HCT116 (cell line): ENCODE measurements at regions not wholly inside any gene's neighbourhood (a gene's known extent, or its start where the extent isn't known, plus 50 kb on each side); places are given as distances from the start of the nearest gene placed in this dataset.

ENCODE experiments used
- ATAC-seq: fragments of 200-7000 bp; cut with Tn5 transposase; 2 replicates; pipeline ENCODE4 v1.9.1; 2020; ENCODE audit warnings: mild to moderate bottlenecking, moderate library complexity
- BruUV-seq: library from RNA; stranded (reverse); fragments of 400-500 nt; replicated peaks from 2 replicates; lab custom pipeline; 2021; lab: Mats Ljungman, UMichigan
- CTCF ChIA-PET: fragments of 300-600 bp; sonication (Branson Sonifier 250); formaldehyde crosslinking; loops from one replicate; lab custom pipeline; 2021; ENCODE audit warnings: antibody characterized with exemption; lab: Charles Lee
- POLR2A ChIA-PET: fragments of 300-600, 350-600 bp; sonication (Branson Sonifier 250); formaldehyde crosslinking; loops from one replicate; lab custom pipeline; 2021; ENCODE audit warnings: antibody characterized with exemption; lab: Charles Lee
- RAD21 ChIA-PET, 2 experiments: fragments of 300-600 bp; sonication (Branson Sonifier 250); formaldehyde crosslinking; loops; one replicate each; lab custom pipeline; 2023; ENCODE audit warnings: low total read pairs in 2 of 2; ENCODE audit not compliant: uncharacterized antibody in 2 of 2, unreplicated experiment in 2 of 2, low non-redundant PET in 1 of 2; lab: Charles Lee
- DNase-seq: peaks from one replicate; pipeline ENCODE4 v3.0.0-alpha.2; 2010; ENCODE audit warnings: low read depth, low spot score
- H2AFZ ChIP-seq: fragments of 200-600 bp; shearing (Covaris generic), sonication (generic); 2 replicates; pipeline ENCODE4 v1.6.1; 2017; ENCODE audit warnings: low read depth, mixed run types, mixed read lengths, antibody characterized with exemption, low read length; ENCODE audit not compliant: poor library complexity, severe bottlenecking
- H3K27ac ChIP-seq: 2 replicates; pipeline ENCODE4 v1.5.1; 2012; ENCODE audit warnings: low read depth, low read length
- H3K27me3 ChIP-seq: fragments of 200-600 bp; sonication (generic); 2 replicates; pipeline ENCODE4 v1.6.1; 2016; ENCODE audit warnings: mixed run types, low read length, mixed read lengths; ENCODE audit not compliant: insufficient read depth
- H3K36me3 ChIP-seq, 2 experiments: fragments of 200-500 bp in 1 of 2; fragments of 200-600 bp in 1 of 2; sonication (Bioruptor generic) in 1 of 2; sonication (generic) in 1 of 2; 2 replicates each; pipeline versions ENCODE4 v1.5.1 to v1.6.1; 2014 to 2016; ENCODE audit warnings: low read length in 2 of 2, inconsistent platforms in 1 of 2, mixed read lengths in 1 of 2, mixed run types in 1 of 2; ENCODE audit not compliant: insufficient read depth in 2 of 2, control insufficient read depth in 1 of 2
- H3K4me1 ChIP-seq, 2 experiments: fragments of 200-600 bp in 1 of 2; sonication (generic) in 1 of 2; 2 replicates each; pipeline versions ENCODE4 v1.5.1 to v1.6.1; 2012 to 2017; ENCODE audit warnings: low read length in 2 of 2, inconsistent platforms in 1 of 2, mild to moderate bottlenecking in 1 of 2, mixed read lengths in 1 of 2, mixed run types in 1 of 2, moderate library complexity in 1 of 2; ENCODE audit not compliant: insufficient read depth in 2 of 2, control insufficient read depth in 1 of 2
- H3K4me2 ChIP-seq: fragments of 200-600 bp; sonication (generic); 2 replicates; pipeline ENCODE4 v1.6.1; 2017; ENCODE audit warnings: mixed run types, low read length, mixed read lengths
- H3K4me3 ChIP-seq, 2 experiments: fragments of 200-600 bp in 1 of 2; sonication (generic) in 1 of 2; replicated peaks in 1 of 2; 2 replicates each; pipeline ENCODE4 v1.5.1; 2011 to 2016; ENCODE audit warnings: low read length in 2 of 2, control low read depth in 1 of 2, low read depth in 1 of 2, mild to moderate bottlenecking in 1 of 2, mixed read lengths in 1 of 2, mixed run types in 1 of 2
- H3K79me2 ChIP-seq: fragments of 200-600 bp; sonication (generic); 2 replicates; pipeline ENCODE4 v1.6.1; 2017; ENCODE audit warnings: mild to moderate bottlenecking, mixed run types, low read length, moderate library complexity, mixed read lengths; ENCODE audit not compliant: insufficient read depth
- H3K9ac ChIP-seq: fragments of 200-600 bp; sonication (generic); 2 replicates; pipeline ENCODE4 v1.6.1; 2016; ENCODE audit warnings: low read length, mixed read lengths
- H3K9me2 ChIP-seq: fragments of 200-600 bp; sonication (generic), shearing (Covaris generic); 2 replicates; pipeline ENCODE4 v1.6.1; 2017; ENCODE audit warnings: mixed run types, mild to moderate bottlenecking, moderate library complexity; ENCODE audit not compliant: insufficient read depth
- H3K9me3 ChIP-seq, 2 experiments: fragments of 200-500 bp in 1 of 2; fragments of 200-600 bp in 1 of 2; sonication (Bioruptor generic) in 1 of 2; sonication (generic) in 1 of 2; 2 replicates each; pipeline ENCODE4 v1.6.1; 2014 to 2017; ENCODE audit warnings: low read length in 2 of 2, mixed read lengths in 2 of 2, inconsistent platforms in 1 of 2, low read depth in 1 of 2, mild to moderate bottlenecking in 1 of 2, mixed run types in 1 of 2, moderate library complexity in 1 of 2; ENCODE audit not compliant: control insufficient read depth in 1 of 2, insufficient read depth in 1 of 2
- H4K20me1 ChIP-seq: fragments of 200-600 bp; sonication (generic), shearing (Covaris generic); 2 replicates; pipeline ENCODE4 v1.6.1; 2017; ENCODE audit warnings: mixed run types, mild to moderate bottlenecking, moderate library complexity; ENCODE audit not compliant: insufficient read depth
- ATF3 ChIP-seq: IDR thresholded peaks from 2 replicates; pipeline ENCODE4 v1.6.1; 2012
- CBX3 ChIP-seq: IDR thresholded peaks from 2 replicates; pipeline ENCODE4 v1.6.1; 2012; ENCODE audit warnings: low read depth
- CEBPB ChIP-seq: IDR thresholded peaks from 2 replicates; pipeline ENCODE4 v1.6.1; 2012; ENCODE audit warnings: low read depth
- CTCF ChIP-seq, 3 experiments: fragments of 200-600 bp in 1 of 3; sonication (generic) in 1 of 3; IDR thresholded peaks in 2 of 3; conservative IDR thresholded peaks in 1 of 3; 2 replicates each; pipeline ENCODE4 v1.5.1; 2012 to 2017; ENCODE audit warnings: low read depth in 2 of 3, low read length in 2 of 3, antibody characterized with exemption in 1 of 3, borderline replicate concordance in 1 of 3, control low read depth in 1 of 3, mild to moderate bottlenecking in 1 of 3, mixed read lengths in 1 of 3, mixed run types in 1 of 3, moderate library complexity in 1 of 3; ENCODE audit not compliant: insufficient read depth in 1 of 3
- EGR1 ChIP-seq: IDR thresholded peaks from 2 replicates; pipeline ENCODE4 v1.6.1; 2012; ENCODE audit warnings: low read depth
- JUND ChIP-seq: IDR thresholded peaks from 2 replicates; pipeline ENCODE4 v1.6.1; 2012
- MAX ChIP-seq: IDR thresholded peaks from 2 replicates; pipeline ENCODE4 v1.6.1; 2012
- POLR2A ChIP-seq: IDR thresholded peaks from 2 replicates; pipeline ENCODE4 v1.7.0; 2011; ENCODE audit warnings: borderline replicate concordance; ENCODE audit not compliant: insufficient read depth, insufficient read length; ENCODE audit errors: extremely low read depth
- POLR2AphosphoS5 ChIP-seq: IDR thresholded peaks from 2 replicates; pipeline ENCODE4 v1.6.1; 2011; ENCODE audit warnings: mild to moderate bottlenecking, low read depth, low read length, moderate library complexity
- RAD21 ChIP-seq: IDR thresholded peaks from 2 replicates; pipeline ENCODE4 v1.6.1; 2012; ENCODE audit warnings: low read depth, mild to moderate bottlenecking
- REST ChIP-seq: IDR thresholded peaks from 2 replicates; pipeline ENCODE4 v1.6.1; 2012; ENCODE audit warnings: low read depth
- SP1 ChIP-seq: IDR thresholded peaks from 2 replicates; pipeline ENCODE4 v1.6.1; 2012; ENCODE audit warnings: low read depth
- SRF ChIP-seq: IDR thresholded peaks from 2 replicates; pipeline ENCODE4 v1.6.1; 2012; ENCODE audit warnings: low read depth
- TCF7L2 ChIP-seq: IDR thresholded peaks from 2 replicates; pipeline ENCODE4 v1.7.0; 2011; ENCODE audit warnings: borderline replicate concordance, inconsistent platforms; ENCODE audit not compliant: insufficient read depth, insufficient read length; ENCODE audit errors: extremely low read depth
- YY1 ChIP-seq: IDR thresholded peaks from 2 replicates; pipeline ENCODE4 v1.6.1; 2011; ENCODE audit warnings: low read length, low read depth, moderate library complexity, mild to moderate bottlenecking; ENCODE audit not compliant: insufficient replicate concordance; ENCODE audit errors: extremely low read depth
- ZBTB33 ChIP-seq: IDR thresholded peaks from 2 replicates; pipeline ENCODE4 v1.6.1; 2011; ENCODE audit warnings: mild to moderate bottlenecking, low read length, moderate library complexity; ENCODE audit not compliant: insufficient replicate concordance; ENCODE audit errors: extremely low read depth
- ZFX ChIP-seq: fragments of 450-650 bp; IDR thresholded peaks from 2 replicates; pipeline ENCODE4 v1.6.1; 2017
- ZNF274 ChIP-seq: fragments of 200-500 bp; sonication (Bioruptor generic); IDR thresholded peaks from 2 replicates; pipeline ENCODE4 v1.6.1; 2014; ENCODE audit warnings: mild to moderate bottlenecking, low read depth, low read length, inconsistent platforms
- intact Hi-C: fragments of 100-400 bp; cut with micrococcal nuclease; formaldehyde crosslinking; loops from 2 replicates; pipeline ENCODE4 v1.10.0; 2022

DNA sequence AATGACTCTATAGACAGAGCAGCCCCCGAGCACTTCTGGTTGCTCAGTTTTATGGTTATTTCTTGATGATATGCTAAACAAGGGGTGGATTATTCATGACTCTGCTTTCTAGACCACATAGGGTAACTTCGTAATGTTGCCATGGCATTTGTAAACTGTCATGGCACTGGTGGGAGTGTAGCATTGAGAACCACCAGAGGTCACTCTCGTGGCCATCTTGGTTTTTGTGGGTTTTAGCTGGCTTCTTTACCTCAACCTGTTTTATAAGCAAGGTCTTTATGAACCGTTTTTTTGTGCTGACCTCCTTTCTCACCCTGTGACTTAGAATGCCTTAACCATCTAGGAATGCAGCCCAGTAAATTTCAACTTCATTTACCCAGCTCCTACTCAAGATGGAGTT lies 1036.2 kb upstream of the FLRT2 start:
- Histone ChIP-seq H3K36me3 (no peaks in the 10 kb centered on the region), H3K9ac (no peak overlapping the region), H3K9me3 (peaks cover 14 to 39% of the 10 kb centered on the region in 2 experiments; a peak in 2 of 4 replicates), H4K20me1 (no peaks in the 10 kb centered on the region), H2AFZ (no peak overlapping the region), H3K79me2 (no peaks in the 10 kb centered on the region), H3K27ac (no peak overlapping the region), H3K4me1 (no peaks in the 10 kb centered on the region), H3K4me3 (no peak overlapping the region), H3K9me2 (no peaks in the 10 kb centered on the region), H3K27me3 (no peaks in the 10 kb centered on the region), H3K4me2 (no peak overlapping the region)
- TF ChIP-seq ZFX (no peak), CBX3 (no peak), MAX (no peak), CTCF (IDR thresholded peaks at IDR 0.05 in 2 of 3, conservative IDR thresholded peaks at IDR 0.05 in 1 of 3; ENCODE audit: borderline replicate concordance in 1 of 3, insufficient read depth in 1 of 3, low read depth in 2 of 3, low read length in 2 of 3) (no peak), ATF3 (no peak), EGR1 (no peak), RAD21 (no peak), CEBPB (no peak), SRF (no peak), POLR2A (no peak), POLR2AphosphoS5 (no peak), YY1 (no peak), TCF7L2 (no peak), ZBTB33 (no peak), REST (no peak), JUND (no peak), ZNF274 (no peak), SP1 (no peak)
- no TSS peak for BruUV-seq
- POLR2A ChIA-PET, result no interaction called here
- RAD21 ChIA-PET, result no interaction called here
- CTCF ChIA-PET, result no interaction called here
- intact Hi-C loops, result no loop called here
- ATAC-seq (no peak), DNase-seq (no peak)
